ENCODE measurements at regions not wholly inside any gene's neighbourhood (a gene's known extent, or its start where the extent isn't known, plus 50 kb on each side); places are given as distances from the start of the nearest gene placed in this dataset.

GRCh38 chr5:174305241-174305681 is 259.8 kb downstream of the NSG2 start:
- no peak for TF ChIP-seq HDAC6 (IDR thresholded peaks at IDR 0.05; ENCODE audit: unreplicated experiment)
- no peak for TF ChIP-seq CEBPB (IDR thresholded peaks at IDR 0.05; ENCODE audit: borderline replicate concordance in 1 of 2, low read depth in 2 of 2, low read length in 2 of 2)
- no peak for TF ChIP-seq POLR2A (IDR thresholded peaks at IDR 0.05; ENCODE audit: low read depth, low read length)
- no peak for TF ChIP-seq JUND (IDR thresholded peaks at IDR 0.05; ENCODE audit: low read depth, low read length)
- TF ChIP-seq EZH2 (IDR thresholded peaks at IDR 0.05; ENCODE audit: borderline replicate concordance, control insufficient read depth, low read depth, low read length), result no peak
- TF ChIP-seq PML (IDR thresholded peaks at IDR 0.05; ENCODE audit: low read length), result no peak
- TF ChIP-seq ZBTB33 (IDR thresholded peaks at IDR 0.05), result no peak
- TF ChIP-seq KDM1A (IDR thresholded peaks at IDR 0.05; ENCODE audit: borderline replicate concordance), result no peak
- TF ChIP-seq CTCF (IDR thresholded peaks at IDR 0.05 in 2 of 3, conservative IDR thresholded peaks at IDR 0.05 in 1 of 3; ENCODE audit: control insufficient read depth in 2 of 3, extremely low read depth in 1 of 3, insufficient read depth in 1 of 3, low read depth in 3 of 3, low read length in 3 of 3), result no peak
- TF ChIP-seq FOXM1 (IDR thresholded peaks at IDR 0.05; ENCODE audit: low read depth, low read length), result no peak

Data from GM12878 (cell line).